Cardiac fibroblast (primary cell): ENCODE measurements at regions not wholly inside any gene's neighbourhood (a gene's known extent, or its start where the extent isn't known, plus 50 kb on each side); places are given as distances from the start of the nearest gene placed in this dataset.

Experiments used
- DNase-seq, 2 donors: peaks; one replicate each; pipeline versions ENCODE4 v3.0.0 to v3.0.0-alpha.2; 2010; ENCODE audit warnings: low read depth in 2 of 2
- H3K4me3 ChIP-seq, 2 donors: replicated peaks in 1 of 2; 1 replicate in 1 of 2; 2 replicates in 1 of 2; pipeline ENCODE4 v1.5.1; 2011; ENCODE audit warnings: low read depth in 2 of 2, low read length in 2 of 2, mild to moderate bottlenecking in 2 of 2, moderate library complexity in 1 of 2
- CTCF ChIP-seq: IDR thresholded peaks from one replicate; pipeline ENCODE4 v1.5.1; 2011; ENCODE audit warnings: low read depth, mild to moderate bottlenecking, low read length, inconsistent platforms

DNA sequence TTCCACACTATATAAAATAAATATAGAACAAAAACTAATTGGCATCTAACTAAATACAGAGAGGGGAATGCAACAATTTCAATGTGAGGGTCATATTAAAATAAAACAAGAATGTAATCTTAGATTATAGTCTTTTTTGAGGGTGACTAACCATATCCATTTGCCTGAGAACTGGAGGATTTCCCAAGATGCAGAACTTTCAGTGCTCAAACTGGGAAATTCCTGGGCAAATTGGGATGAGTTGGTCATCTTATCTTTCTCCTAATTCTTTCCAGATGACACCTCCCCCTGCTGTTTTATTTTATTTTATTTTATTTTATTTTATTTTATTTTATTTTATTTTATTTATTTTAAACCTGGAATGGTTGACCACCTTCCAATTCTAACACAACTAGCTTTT is 846.2 kb downstream of the SLC4A3 start:
- TF ChIP-seq CTCF: no peak
- DNase-seq: peak in 1 of 2 donors; percentile 25
- H3K4me3 ChIP-seq: no peak overlapping the region

GRCh38 chr2:220476877-220477276 is 849.4 kb downstream of the SLC4A3 start:
- TF ChIP-seq CTCF: no peak
- H3K4me3 ChIP-seq: no peak overlapping the region
- no peak for DNase-seq

GRCh38 chr2:220478305-220479058 is 851.1 kb downstream of the SLC4A3 start:
- no peak for TF ChIP-seq CTCF
- no peak for DNase-seq
- H3K4me3 ChIP-seq: no peak overlapping the region

DNA sequence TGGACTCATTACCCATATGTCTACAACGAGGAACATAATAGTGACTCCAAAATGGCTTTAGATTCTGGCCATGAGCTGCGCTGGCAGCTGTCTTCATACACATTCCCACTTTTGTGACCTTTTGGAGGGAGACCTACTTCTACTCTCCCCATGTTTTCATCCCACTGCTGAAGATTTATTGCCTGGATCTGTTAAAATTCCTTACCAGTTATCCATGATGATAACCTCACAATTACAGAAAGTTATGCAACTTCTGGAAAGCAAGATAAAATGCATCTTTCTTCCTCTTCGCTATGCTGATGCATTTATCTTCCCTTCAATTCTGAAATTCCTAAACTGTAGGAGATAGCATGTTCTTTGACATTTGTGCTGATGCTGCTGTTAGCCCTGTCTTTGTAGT is 855.3 kb downstream of the SLC4A3 start:
- no peak for TF ChIP-seq CTCF
- no peak overlapping the region for H3K4me3 ChIP-seq
- DNase-seq: no peak

- no peak for DNase-seq
- no peak overlapping the region for H3K4me3 ChIP-seq
- no peak for TF ChIP-seq CTCF
Measured at GRCh38 chr2:220489121-220489520, 861.7 kb downstream of the SLC4A3 start.

DNA sequence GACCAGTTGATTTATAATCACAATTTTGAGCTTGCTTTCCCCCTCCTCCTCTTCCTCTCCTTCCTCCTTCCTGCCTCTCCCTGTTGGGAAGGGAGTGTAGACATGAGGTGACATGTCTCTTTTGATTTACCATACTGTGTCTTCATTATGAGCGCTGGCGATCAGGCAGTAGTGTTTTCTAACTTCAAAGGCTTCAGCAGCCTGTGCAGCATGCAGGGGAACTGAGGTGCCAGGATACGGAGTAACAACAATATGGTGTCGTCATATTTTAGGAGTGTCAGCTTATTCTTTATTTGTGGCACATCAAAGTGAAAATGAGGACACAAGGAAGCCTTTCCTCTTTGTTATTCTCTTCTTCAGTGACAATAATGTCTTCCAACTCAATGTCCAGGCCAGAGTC is 864.2 kb downstream of the SLC4A3 start:
- no peak for TF ChIP-seq CTCF

More for the DNA sequence above, 864.2 kb downstream of the SLC4A3 start:
- no peak overlapping the region for H3K4me3 ChIP-seq
- DNase-seq: no peak
